ENCODE measurements at regions not wholly inside any gene's neighbourhood (a gene's known extent, or its start where the extent isn't known, plus 50 kb on each side); places are given as distances from the start of the nearest gene placed in this dataset.

- Histone ChIP-seq H3K27ac (no peak overlapping the region), H3F3A (ENCODE audit: insufficient read depth) (no peaks in the 10 kb centered on the region), H4K20me1 (ENCODE audit: insufficient read depth) (no peaks in the 10 kb centered on the region), H3K79me2 (ENCODE audit: insufficient read depth) (no peaks in the 10 kb centered on the region), H3K4me1 (ENCODE audit: insufficient read depth) (no peaks in the 10 kb centered on the region), H3K36me3 (ENCODE audit: low read depth) (no peaks in the 10 kb centered on the region), H2AFZ (no peak overlapping the region), H3K9me3 (ENCODE audit: low read depth) (no peaks in the 10 kb centered on the region), H3K27me3 (replicated peaks; ENCODE audit: insufficient read depth) (no peaks in the 10 kb centered on the region), H3K9ac (no peak overlapping the region), H3K4me2 (ENCODE audit: unreplicated experiment) (no peak overlapping the region), H3K4me3 (no peak overlapping the region), H3K9me2 (ENCODE audit: insufficient read depth) (no peaks in the 10 kb centered on the region)
- WGBS, 2 experiments (ENCODE audit: low coverage in 1 of 2, low lambda C conversion rate in 2 of 2, missing lambda C conversion rate in 2 of 2) = 31 to 34% methylated on average over 2 of the region's 2 CpGs
- TF ChIP-seq EZH2 (IDR thresholded peaks at IDR 0.05; ENCODE audit: insufficient read depth, poor library complexity, severe bottlenecking) (no peak), EZH2phosphoT487 (IDR thresholded peaks at IDR 0.05; ENCODE audit: insufficient read depth, low read depth) (no peak)
- no peak for DNase-seq
- in situ Hi-C loops (cut with MboI) = no loop called here
Observed at GRCh38 chr3:64809086-64809485, 121.3 kb upstream of the ADAMTS9 start.

GRCh38 chr3:64808061-64808460 is 120.3 kb upstream of the ADAMTS9 start:
- H2AFZ ChIP-seq = no peak overlapping the region
- no peak for DNase-seq
- no peaks in the 10 kb centered on the region for H3K27me3 ChIP-seq (replicated peaks; ENCODE audit: insufficient read depth)
- H4K20me1 ChIP-seq (ENCODE audit: insufficient read depth) = no peaks in the 10 kb centered on the region
- H3K9ac ChIP-seq = no peak overlapping the region
- H3K79me2 ChIP-seq (ENCODE audit: insufficient read depth) = no peaks in the 10 kb centered on the region
- no peak overlapping the region for H3K4me3 ChIP-seq
- H3K4me1 ChIP-seq (ENCODE audit: insufficient read depth) = no peaks in the 10 kb centered on the region
- no peak overlapping the region for H3K4me2 ChIP-seq (ENCODE audit: unreplicated experiment)
- no peaks in the 10 kb centered on the region for H3K9me3 ChIP-seq (ENCODE audit: low read depth)
- H3K27ac ChIP-seq = no peak overlapping the region
- H3K36me3 ChIP-seq (ENCODE audit: low read depth) = no peaks in the 10 kb centered on the region
- no peaks in the 10 kb centered on the region for H3F3A ChIP-seq (ENCODE audit: insufficient read depth)
- no peak for TF ChIP-seq EZH2phosphoT487 (IDR thresholded peaks at IDR 0.05; ENCODE audit: insufficient read depth, low read depth)
- no peak for TF ChIP-seq EZH2 (IDR thresholded peaks at IDR 0.05; ENCODE audit: insufficient read depth, poor library complexity, severe bottlenecking)
- H3K9me2 ChIP-seq (ENCODE audit: insufficient read depth) = no peaks in the 10 kb centered on the region
- in situ Hi-C loops (cut with MboI) = no loop called here

GRCh38 chr3:64806668-64807605 is 119.1 kb upstream of the ADAMTS9 start:
- Histone ChIP-seq H3K4me3 (no peak overlapping the region), H3K9me2 (ENCODE audit: insufficient read depth) (no peaks in the 10 kb centered on the region), H3F3A (ENCODE audit: insufficient read depth) (no peaks in the 10 kb centered on the region), H3K27ac (no peak overlapping the region), H4K20me1 (ENCODE audit: insufficient read depth) (no peaks in the 10 kb centered on the region), H3K27me3 (replicated peaks; ENCODE audit: insufficient read depth) (no peaks in the 10 kb centered on the region), H3K9me3 (ENCODE audit: low read depth) (no peaks in the 10 kb centered on the region), H3K79me2 (ENCODE audit: insufficient read depth) (no peaks in the 10 kb centered on the region), H3K4me1 (ENCODE audit: insufficient read depth) (no peaks in the 10 kb centered on the region), H2AFZ (no peak overlapping the region), H3K4me2 (ENCODE audit: unreplicated experiment) (no peak overlapping the region), H3K9ac (no peak overlapping the region), H3K36me3 (ENCODE audit: low read depth) (no peaks in the 10 kb centered on the region)
- DNase-seq = no peak
- in situ Hi-C loops (cut with MboI) = no loop called here
- no peak for TF ChIP-seq EZH2phosphoT487 (IDR thresholded peaks at IDR 0.05; ENCODE audit: insufficient read depth, low read depth)
- TF ChIP-seq EZH2 (IDR thresholded peaks at IDR 0.05; ENCODE audit: insufficient read depth, poor library complexity, severe bottlenecking) = no peak
- 64 to 66% methylated on average over 6 of the region's 6 CpGs for WGBS, 2 experiments (ENCODE audit: low coverage in 1 of 2, low lambda C conversion rate in 2 of 2, missing lambda C conversion rate in 2 of 2)

GRCh38 chr3:64805978-64806377 is 118.2 kb upstream of the ADAMTS9 start:
- Histone ChIP-seq H2AFZ (no peak overlapping the region), H3K9me2 (ENCODE audit: insufficient read depth) (no peaks in the 10 kb centered on the region), H3K9me3 (ENCODE audit: low read depth) (no peaks in the 10 kb centered on the region), H3K36me3 (ENCODE audit: low read depth) (no peaks in the 10 kb centered on the region), H3K4me1 (ENCODE audit: insufficient read depth) (no peaks in the 10 kb centered on the region), H3K4me3 (no peak overlapping the region), H3F3A (ENCODE audit: insufficient read depth) (no peaks in the 10 kb centered on the region), H3K9ac (no peak overlapping the region), H3K4me2 (ENCODE audit: unreplicated experiment) (no peak overlapping the region), H4K20me1 (ENCODE audit: insufficient read depth) (no peaks in the 10 kb centered on the region), H3K27ac (no peak overlapping the region), H3K79me2 (ENCODE audit: insufficient read depth) (no peaks in the 10 kb centered on the region), H3K27me3 (replicated peaks; ENCODE audit: insufficient read depth) (no peaks in the 10 kb centered on the region)
- in situ Hi-C loops (cut with MboI) = no loop called here
- TF ChIP-seq EZH2phosphoT487 (IDR thresholded peaks at IDR 0.05; ENCODE audit: insufficient read depth, low read depth) (no peak), EZH2 (IDR thresholded peaks at IDR 0.05; ENCODE audit: insufficient read depth, poor library complexity, severe bottlenecking) (no peak)
- 54 to 67% methylated on average over 2 of the region's 2 CpGs for WGBS, 2 experiments (ENCODE audit: low coverage in 1 of 2, low lambda C conversion rate in 2 of 2, missing lambda C conversion rate in 2 of 2)
- no peak for DNase-seq
